GM12878 (cell line): ENCODE measurements at regions not wholly inside any gene's neighbourhood (a gene's known extent, or its start where the extent isn't known, plus 50 kb on each side); places are given as distances from the start of the nearest gene placed in this dataset.

Experiments
- ATAC-seq: fragments of 200-7000 bp; cut with Tn5 transposase; 3 replicates; pipeline ENCODE4 v1.9.1; 2020; ENCODE audit warnings: mild to moderate bottlenecking, moderate library complexity
- BruUV-seq: library from RNA; stranded (reverse); fragments of 400-500 nt; replicated peaks from 2 replicates; lab custom pipeline; 2021; lab: Mats Ljungman, UMichigan
- CTCF ChIA-PET: fragments of 300-600 bp; sonication (Branson Sonifier 250); formaldehyde crosslinking; extraction: SDS; loops from one replicate; lab custom pipeline; 2021; ENCODE audit warnings: inconsistent platforms; lab: Yijun Ruan, JAX
- POLR2A ChIA-PET: fragments of 350-600 bp; formaldehyde crosslinking; extraction: SDS; loops from one replicate; lab custom pipeline; 2021; ENCODE audit warnings: inconsistent platforms; lab: Charles Lee
- RAD21 ChIA-PET: fragments of 300-600 bp; sonication (Branson Sonifier 250); formaldehyde crosslinking; loops from one replicate; lab custom pipeline; 2023; ENCODE audit warnings: antibody characterized with exemption; ENCODE audit not compliant: unreplicated experiment; lab: Charles Lee
- SMC1A ChIA-PET: fragments of 300-600 bp; sonication (Branson Sonifier 250); formaldehyde crosslinking; loops from one replicate; lab custom pipeline; 2023; ENCODE audit not compliant: unreplicated experiment, uncharacterized antibody; lab: Charles Lee
- DNase-seq: peaks from one replicate; pipeline ENCODE4 v3.0.0-alpha.2; 2011; ENCODE audit warnings: low read depth, low spot score
- FAIRE-seq: peaks from 3 replicates; lab custom pipeline; 2011; peaks lifted over from hg19 to GRCh38; lab: Jason Lieb, UNC
- H2AFZ ChIP-seq: 2 replicates; pipeline ENCODE4 v1.6.0; 2011; ENCODE audit warnings: low read depth, low read length, control low read depth; ENCODE audit not compliant: control insufficient read depth
- H3K27ac ChIP-seq: 2 replicates; pipeline ENCODE4 v1.5.1; 2011; ENCODE audit warnings: control low read depth; ENCODE audit not compliant: control insufficient read depth, insufficient read depth
- H3K27me3 ChIP-seq, 2 experiments: replicated peaks in 1 of 2; 2 replicates each; pipeline versions ENCODE4 v1.6.0 to v1.6.1; 2011; ENCODE audit warnings: low read length in 1 of 2; ENCODE audit not compliant: control insufficient read depth in 2 of 2, insufficient read depth in 2 of 2
- H3K36me3 ChIP-seq, 2 experiments: 2 replicates each; pipeline ENCODE4 v1.5.1; 2011; ENCODE audit warnings: low read length in 1 of 2; ENCODE audit not compliant: control insufficient read depth in 2 of 2, insufficient read depth in 2 of 2
- H3K4me1 ChIP-seq: 2 replicates; pipeline ENCODE4 v1.6.1; 2011; ENCODE audit warnings: mild to moderate bottlenecking, low read length, moderate library complexity, mixed read lengths; ENCODE audit not compliant: control insufficient read depth, insufficient read depth
- H3K4me2 ChIP-seq: 2 replicates; pipeline ENCODE4 v1.6.0; 2011; ENCODE audit warnings: control low read depth; ENCODE audit not compliant: control insufficient read depth, insufficient read depth
- H3K4me3 ChIP-seq: fragments of 200-600 bp; sonication (generic); 2 replicates; pipeline ENCODE4 v1.5.1; 2016
- H3K79me2 ChIP-seq: 2 replicates; pipeline ENCODE4 v1.6.0; 2011; ENCODE audit warnings: low read length; ENCODE audit not compliant: control insufficient read depth, insufficient read depth
- H3K9ac ChIP-seq: 2 replicates; pipeline ENCODE4 v1.8.0; 2011; ENCODE audit warnings: low read length, control low read depth, mixed read lengths; ENCODE audit not compliant: control insufficient read depth, insufficient read depth
- H3K9me3 ChIP-seq: replicated peaks from 3 replicates; pipeline ENCODE4 v1.5.1; 2011; ENCODE audit warnings: mild to moderate bottlenecking, low read length; ENCODE audit not compliant: control insufficient read depth, insufficient read depth
- H4K20me1 ChIP-seq: 2 replicates; pipeline ENCODE4 v1.6.0; 2011; ENCODE audit not compliant: control insufficient read depth, insufficient read depth
- EGR1 ChIP-seq, 2 experiments: IDR thresholded peaks; 1 replicate in 1 of 2; 2 replicates in 1 of 2; pipeline ENCODE4 v1.6.1; 2011 to 2012; ENCODE audit warnings: low read depth in 2 of 2, low read length in 2 of 2, borderline replicate concordance in 1 of 2, mild to moderate bottlenecking in 1 of 2, moderate library complexity in 1 of 2
- EP300 ChIP-seq, 2 experiments: fragments of 150-350 bp in 1 of 2; IDR thresholded peaks; 2 replicates each; pipeline ENCODE4 v1.6.1; 2011 to 2012; ENCODE audit warnings: low read depth in 2 of 2, low read length in 2 of 2, borderline replicate concordance in 1 of 2, improper control_type of control experiment in 1 of 2, inconsistent platforms in 1 of 2; ENCODE audit not compliant: control insufficient read depth in 1 of 2
- JUNB ChIP-seq: IDR thresholded peaks from 2 replicates; pipeline ENCODE4 v1.6.1; 2016; ENCODE audit warnings: antibody characterized with exemption, mild to moderate bottlenecking
- MXI1 ChIP-seq: fragments of 150-350 bp; IDR thresholded peaks from 2 replicates; pipeline ENCODE4 v1.6.1; 2011; ENCODE audit warnings: low read depth, mild to moderate bottlenecking, inconsistent platforms, low read length, improper control_type of control experiment
- NBN ChIP-seq: fragments of 450-650 bp; IDR thresholded peaks from 2 replicates; pipeline ENCODE4 v1.6.1; 2016
- NFIC ChIP-seq: IDR thresholded peaks from 2 replicates; pipeline ENCODE4 v1.6.1; 2012; ENCODE audit warnings: low read depth, mild to moderate bottlenecking, inconsistent platforms, low read length, moderate library complexity
- PAX5 ChIP-seq: IDR thresholded peaks from 2 replicates; pipeline ENCODE4 v1.6.1; 2011; ENCODE audit warnings: low read depth, low read length, borderline replicate concordance
- POLR2AphosphoS5 ChIP-seq: IDR thresholded peaks from 2 replicates; pipeline ENCODE4 v1.6.1; 2011; ENCODE audit warnings: mild to moderate bottlenecking, low read length, inconsistent platforms
- RAD51 ChIP-seq: fragments of 450-650 bp; IDR thresholded peaks from 2 replicates; pipeline ENCODE4 v1.6.1; 2016; ENCODE audit warnings: moderate library complexity, mild to moderate bottlenecking, inconsistent platforms
- RBBP5 ChIP-seq: fragments of 200-600 bp; sonication (generic); conservative IDR thresholded peaks from 2 replicates; pipeline ENCODE4 v1.6.1; 2016
- RUNX3 ChIP-seq: IDR thresholded peaks from 2 replicates; pipeline ENCODE4 v1.6.1; 2012; ENCODE audit warnings: low read length, inconsistent platforms
- TCF3 ChIP-seq: IDR thresholded peaks from 2 replicates; pipeline ENCODE4 v1.6.1; 2012; ENCODE audit warnings: low read depth, mild to moderate bottlenecking, low read length, borderline replicate concordance; ENCODE audit not compliant: insufficient read depth
- ZNF384 ChIP-seq: IDR thresholded peaks from 2 replicates; pipeline ENCODE4 v1.6.1; 2012; ENCODE audit warnings: low read depth, mild to moderate bottlenecking, low read length, improper control_type of control experiment, borderline replicate concordance
- WGBS: methylation state at CpG from one replicate; pipeline ENCODE4 v1.1.6; 2016; ENCODE audit warnings: low lambda C conversion rate; ENCODE audit not compliant: insufficient replicate concordance, insufficient coverage; ENCODE audit errors: missing lambda C conversion rate; 5-methylcytosine and 5-hydroxymethylcytosine counted together
- in situ Hi-C: fragments of 300-500 bp; cut with MboI; formaldehyde crosslinking; loops from 9 replicates; pipeline ENCODE4 v1.14.3; 2018; ENCODE audit warnings: mixed read lengths
- intact Hi-C: fragments of 100-400 bp; cut with micrococcal nuclease; formaldehyde crosslinking; loops from one replicate; pipeline ENCODE4 v1.14.2; 2022; ENCODE audit not compliant: unreplicated experiment
- TF ChIP-seq, protein P1 (sequence below): IDR thresholded peaks from 2 replicates; pipeline ENCODE4 v1.6.1; 2011; ENCODE audit warnings: low read depth, low read length, improper control_type of control experiment, borderline replicate concordance
- TF ChIP-seq, protein P2 (sequence below): fragments of 450-650 bp; IDR thresholded peaks from 2 replicates; pipeline ENCODE4 v1.6.1; 2016; ENCODE audit warnings: mild to moderate bottlenecking, moderate library complexity, borderline replicate concordance

DNA sequence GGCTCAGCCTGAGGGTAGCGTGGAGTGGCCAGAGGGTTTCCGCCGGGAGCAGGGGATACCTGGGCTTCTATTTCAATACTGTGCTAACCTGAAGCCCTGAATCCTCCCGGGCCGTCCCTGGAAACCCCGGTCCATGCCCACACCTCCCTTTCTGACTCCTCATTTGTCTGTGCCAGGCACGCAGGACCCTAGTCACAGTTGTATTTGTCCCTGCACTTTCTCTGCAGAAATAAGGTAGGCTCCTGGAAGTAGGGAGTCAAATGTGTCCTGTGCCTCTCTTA, 418.8 kb upstream of the HS6ST1 start:
- POLR2A ChIA-PET: no interaction called here
- TF ChIP-seq EGR1 (IDR thresholded peaks at IDR 0.05; ENCODE audit: borderline replicate concordance in 1 of 2, low read depth in 2 of 2, low read length in 2 of 2) (no peak), RAD51 (no peak), TCF3 (no peak), RBBP5 (no peak), ZNF384 (no peak), PAX5 (no peak), EP300 (IDR thresholded peaks at IDR 0.05; ENCODE audit: borderline replicate concordance in 1 of 2, control insufficient read depth in 1 of 2, low read depth in 2 of 2, low read length in 2 of 2) (no peak), JUNB (no peak), NFIC (no peak), POLR2AphosphoS5 (no peak), MXI1 (no peak), NBN (no peak), RUNX3 (no peak)
- TF ChIP-seq, protein P1, sequence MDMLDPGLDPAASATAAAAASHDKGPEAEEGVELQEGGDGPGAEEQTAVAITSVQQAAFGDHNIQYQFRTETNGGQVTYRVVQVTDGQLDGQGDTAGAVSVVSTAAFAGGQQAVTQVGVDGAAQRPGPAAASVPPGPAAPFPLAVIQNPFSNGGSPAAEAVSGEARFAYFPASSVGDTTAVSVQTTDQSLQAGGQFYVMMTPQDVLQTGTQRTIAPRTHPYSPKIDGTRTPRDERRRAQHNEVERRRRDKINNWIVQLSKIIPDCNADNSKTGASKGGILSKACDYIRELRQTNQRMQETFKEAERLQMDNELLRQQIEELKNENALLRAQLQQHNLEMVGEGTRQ: no peak
- TF ChIP-seq, protein P2, sequence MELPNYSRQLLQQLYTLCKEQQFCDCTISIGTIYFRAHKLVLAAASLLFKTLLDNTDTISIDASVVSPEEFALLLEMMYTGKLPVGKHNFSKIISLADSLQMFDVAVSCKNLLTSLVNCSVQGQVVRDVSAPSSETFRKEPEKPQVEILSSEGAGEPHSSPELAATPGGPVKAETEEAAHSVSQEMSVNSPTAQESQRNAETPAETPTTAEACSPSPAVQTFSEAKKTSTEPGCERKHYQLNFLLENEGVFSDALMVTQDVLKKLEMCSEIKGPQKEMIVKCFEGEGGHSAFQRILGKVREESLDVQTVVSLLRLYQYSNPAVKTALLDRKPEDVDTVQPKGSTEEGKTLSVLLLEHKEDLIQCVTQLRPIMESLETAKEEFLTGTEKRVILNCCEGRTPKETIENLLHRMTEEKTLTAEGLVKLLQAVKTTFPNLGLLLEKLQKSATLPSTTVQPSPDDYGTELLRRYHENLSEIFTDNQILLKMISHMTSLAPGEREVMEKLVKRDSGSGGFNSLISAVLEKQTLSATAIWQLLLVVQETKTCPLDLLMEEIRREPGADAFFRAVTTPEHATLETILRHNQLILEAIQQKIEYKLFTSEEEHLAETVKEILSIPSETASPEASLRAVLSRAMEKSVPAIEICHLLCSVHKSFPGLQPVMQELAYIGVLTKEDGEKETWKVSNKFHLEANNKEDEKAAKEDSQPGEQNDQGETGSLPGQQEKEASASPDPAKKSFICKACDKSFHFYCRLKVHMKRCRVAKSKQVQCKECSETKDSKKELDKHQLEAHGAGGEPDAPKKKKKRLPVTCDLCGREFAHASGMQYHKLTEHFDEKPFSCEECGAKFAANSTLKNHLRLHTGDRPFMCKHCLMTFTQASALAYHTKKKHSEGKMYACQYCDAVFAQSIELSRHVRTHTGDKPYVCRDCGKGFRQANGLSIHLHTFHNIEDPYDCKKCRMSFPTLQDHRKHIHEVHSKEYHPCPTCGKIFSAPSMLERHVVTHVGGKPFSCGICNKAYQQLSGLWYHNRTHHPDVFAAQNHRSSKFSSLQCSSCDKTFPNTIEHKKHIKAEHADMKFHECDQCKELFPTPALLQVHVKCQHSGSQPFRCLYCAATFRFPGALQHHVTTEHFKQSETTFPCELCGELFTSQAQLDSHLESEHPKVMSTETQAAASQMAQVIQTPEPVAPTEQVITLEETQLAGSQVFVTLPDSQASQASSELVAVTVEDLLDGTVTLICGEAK: no peak
- no peak for DNase-seq
- no peaks in the 10 kb centered on the region for H3K36me3 ChIP-seq
- no peak overlapping the region for H3K4me3 ChIP-seq
- intact Hi-C loops: loop anchor here (5.0 to 10.0 kb wide), 2 partner anchors 413 to 495 kb away; no protein-coding TSS in a partner anchor
- H3K9ac ChIP-seq: no peak overlapping the region
- no peak overlapping the region for H3K4me2 ChIP-seq
- SMC1A ChIA-PET: no interaction called here
- H3K27me3 ChIP-seq: peaks cover 0 to 1% of the 10 kb centered on the region in 2 experiments; a peak in 1 of 4 replicates
- RAD21 ChIA-PET: no interaction called here
- H3K27ac ChIP-seq: no peak overlapping the region
- H2AFZ ChIP-seq: no peak overlapping the region
- 65% methylated on average over 7 of the region's 7 CpGs for WGBS
- no peak for ATAC-seq
- CTCF ChIA-PET: interaction anchor here (1.0 to 1.1 kb wide), 2 partner anchors 10 to 18 kb away, joined by 3 to 5 read pairs; no protein-coding TSS in a partner anchor
- H3K9me3 ChIP-seq: no peaks in the 10 kb centered on the region
- H3K79me2 ChIP-seq: no peaks in the 10 kb centered on the region
- H3K4me1 ChIP-seq: peaks cover 3% of the 10 kb centered on the region; the same call in 1 of the 2 replicates
- FAIRE-seq: no peak
- no TSS peak for BruUV-seq
- H4K20me1 ChIP-seq: no peaks in the 10 kb centered on the region
- in situ Hi-C loops: loop anchor here (10.0 kb wide), 1 partner anchor 1117 kb away; no protein-coding TSS in a partner anchor
